Sigmoid colon (tissue), 4 donors: ENCODE measurements at regions not wholly inside any gene's neighbourhood (a gene's known extent, or its start where the extent isn't known, plus 50 kb on each side); places are given as distances from the start of the nearest gene placed in this dataset.

ENCODE experiments used
- EP300 ChIP-seq, 4 donors: sonication (generic); formaldehyde crosslinking; IDR thresholded peaks; one replicate each; pipeline ENCODE4 v1.6.1; 2017; ENCODE audit warnings: antibody characterized with exemption in 4 of 4
- POLR2A ChIP-seq, 2 donors: fragments of 450-650 bp; IDR thresholded peaks; one replicate each; pipeline ENCODE4 v1.6.1; 2016; ENCODE audit warnings: antibody characterized with exemption in 2 of 2, mild to moderate bottlenecking in 2 of 2, moderate library complexity in 2 of 2
- TF ChIP-seq, protein P1 (sequence below), 4 experiments: fragments of 450-650 bp in 3 of 4; fragments of 200-600 bp in 1 of 4; IDR thresholded peaks; one replicate each; pipeline ENCODE4 v1.5.1; 2016 to 2019; ENCODE audit warnings: antibody characterized with exemption in 4 of 4, mild to moderate bottlenecking in 3 of 4, moderate library complexity in 2 of 4

DNA sequence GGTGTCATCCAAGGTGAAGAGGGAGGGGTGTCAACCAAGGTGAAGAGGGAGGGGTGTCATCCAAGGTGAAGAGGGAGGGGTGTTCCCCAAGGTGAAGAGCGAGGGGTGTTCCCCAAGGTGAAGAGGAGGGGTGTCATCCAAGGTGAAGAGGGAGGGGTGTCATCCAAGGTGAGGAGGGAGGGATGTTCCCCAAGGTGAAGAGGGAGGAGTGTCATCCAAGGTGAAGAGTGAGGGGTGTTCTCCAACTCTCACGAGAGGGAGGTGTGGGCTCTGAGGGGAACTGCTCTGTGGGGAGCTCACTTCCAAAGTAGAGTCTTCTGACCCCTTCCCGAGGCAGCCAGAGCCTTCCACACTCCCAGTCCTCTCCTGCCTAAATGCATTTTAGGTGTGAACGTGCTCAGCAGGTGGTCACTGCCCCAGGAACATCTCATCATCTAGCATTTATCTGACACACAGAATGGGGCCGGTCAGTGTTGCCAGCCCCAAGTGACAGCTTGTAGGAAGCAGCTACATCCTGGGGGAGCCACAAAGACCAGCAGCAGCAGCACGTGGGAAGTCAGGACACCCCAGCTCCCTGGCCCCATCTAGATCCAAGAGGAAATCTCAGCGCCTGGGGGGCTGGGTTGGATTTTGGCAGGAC lies 323.8 kb downstream of the GLRX3 start:
- TF ChIP-seq, protein P1, sequence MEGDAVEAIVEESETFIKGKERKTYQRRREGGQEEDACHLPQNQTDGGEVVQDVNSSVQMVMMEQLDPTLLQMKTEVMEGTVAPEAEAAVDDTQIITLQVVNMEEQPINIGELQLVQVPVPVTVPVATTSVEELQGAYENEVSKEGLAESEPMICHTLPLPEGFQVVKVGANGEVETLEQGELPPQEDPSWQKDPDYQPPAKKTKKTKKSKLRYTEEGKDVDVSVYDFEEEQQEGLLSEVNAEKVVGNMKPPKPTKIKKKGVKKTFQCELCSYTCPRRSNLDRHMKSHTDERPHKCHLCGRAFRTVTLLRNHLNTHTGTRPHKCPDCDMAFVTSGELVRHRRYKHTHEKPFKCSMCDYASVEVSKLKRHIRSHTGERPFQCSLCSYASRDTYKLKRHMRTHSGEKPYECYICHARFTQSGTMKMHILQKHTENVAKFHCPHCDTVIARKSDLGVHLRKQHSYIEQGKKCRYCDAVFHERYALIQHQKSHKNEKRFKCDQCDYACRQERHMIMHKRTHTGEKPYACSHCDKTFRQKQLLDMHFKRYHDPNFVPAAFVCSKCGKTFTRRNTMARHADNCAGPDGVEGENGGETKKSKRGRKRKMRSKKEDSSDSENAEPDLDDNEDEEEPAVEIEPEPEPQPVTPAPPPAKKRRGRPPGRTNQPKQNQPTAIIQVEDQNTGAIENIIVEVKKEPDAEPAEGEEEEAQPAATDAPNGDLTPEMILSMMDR (IDR thresholded peaks at IDR 0.05), result no peak
- TF ChIP-seq POLR2A (IDR thresholded peaks at IDR 0.05) (no peak), EP300 (IDR thresholded peaks at IDR 0.05) (no peak)
